ENCODE measurements at regions not wholly inside any gene's neighbourhood (a gene's known extent, or its start where the extent isn't known, plus 50 kb on each side); places are given as distances from the start of the nearest gene placed in this dataset.

- no peak overlapping the region for H3K4me3 ChIP-seq (ENCODE audit: low read length in 3 of 3)
- H3K9ac ChIP-seq (ENCODE audit: low read length in 3 of 3) = no peak overlapping the region
- intact Hi-C loops (cut with DNase I) = no loop called here
- H3K9me3 ChIP-seq (ENCODE audit: control insufficient read depth in 2 of 3, insufficient read depth in 1 of 3, low read length in 3 of 3) = no peaks in the 10 kb centered on the region
- TF ChIP-seq CTCF (IDR thresholded peaks at IDR 0.05; ENCODE audit: borderline replicate concordance, extremely low read depth, insufficient read depth) = no peak
- no peaks in the 10 kb centered on the region for H3K36me3 ChIP-seq (ENCODE audit: control insufficient read depth in 2 of 3, insufficient read depth in 3 of 3, low read length in 3 of 3)
- FAIRE-seq = no peak
- no peaks in the 10 kb centered on the region for H3K27me3 ChIP-seq (ENCODE audit: control insufficient read depth, insufficient read depth, low read length)
- DNase-seq = no peak
- H3K27ac ChIP-seq (ENCODE audit: low read depth in 2 of 2, low read length in 2 of 2) = no peak overlapping the region
- no peaks in the 10 kb centered on the region for H3K4me1 ChIP-seq (ENCODE audit: control insufficient read depth in 2 of 3, insufficient read depth in 2 of 3, low read depth in 1 of 3, low read length in 3 of 3)
These were observed 347.7 kb upstream of the MAP2 start for GRCh38 chr2:209076151-209076550.

DNA sequence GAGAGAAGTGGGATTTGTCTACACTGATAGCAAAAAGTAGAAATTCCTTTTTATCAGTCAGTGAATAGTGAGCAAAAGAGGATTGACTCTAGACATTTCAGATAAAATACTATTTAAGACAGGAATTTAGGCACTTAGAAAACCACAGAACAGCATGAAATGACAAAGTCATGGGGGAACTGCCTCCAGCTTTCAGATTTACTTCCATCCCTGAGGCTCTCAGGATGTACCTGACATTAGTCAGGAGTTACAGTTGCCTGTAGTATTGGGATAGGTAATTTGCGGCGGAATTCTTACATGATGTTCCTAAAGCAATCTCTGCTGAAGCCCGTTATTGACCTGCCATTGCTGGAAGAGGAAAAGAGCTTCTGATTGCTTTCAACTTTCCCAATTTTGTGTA, 337.1 kb upstream of the MAP2 start:
- Histone ChIP-seq H3K4me3 (ENCODE audit: low read length in 3 of 3) (no peak overlapping the region), H3K27ac (ENCODE audit: low read depth in 2 of 2, low read length in 2 of 2) (no peak overlapping the region), H3K9ac (ENCODE audit: low read length in 3 of 3) (no peak overlapping the region), H3K4me1 (ENCODE audit: control insufficient read depth in 2 of 3, insufficient read depth in 2 of 3, low read depth in 1 of 3, low read length in 3 of 3) (no peaks in the 10 kb centered on the region), H3K36me3 (ENCODE audit: control insufficient read depth in 2 of 3, insufficient read depth in 3 of 3, low read length in 3 of 3) (no peaks in the 10 kb centered on the region), H3K9me3 (ENCODE audit: control insufficient read depth in 2 of 3, insufficient read depth in 1 of 3, low read length in 3 of 3) (no peaks in the 10 kb centered on the region), H3K27me3 (ENCODE audit: control insufficient read depth, insufficient read depth, low read length) (no peaks in the 10 kb centered on the region)
- intact Hi-C loops (cut with DNase I) = no loop called here
- no peak for TF ChIP-seq CTCF (IDR thresholded peaks at IDR 0.05; ENCODE audit: borderline replicate concordance, extremely low read depth, insufficient read depth)
- no peak for DNase-seq
- no peak for FAIRE-seq

GRCh38 chr2:209091056-209091455, 332.8 kb upstream of the MAP2 start:
- TF ChIP-seq CTCF (IDR thresholded peaks at IDR 0.05; ENCODE audit: borderline replicate concordance, extremely low read depth, insufficient read depth) = no peak
- no peak for DNase-seq
- FAIRE-seq = no peak
- no peak overlapping the region for H3K27ac ChIP-seq (ENCODE audit: low read depth in 2 of 2, low read length in 2 of 2)
- no peaks in the 10 kb centered on the region for H3K9me3 ChIP-seq (ENCODE audit: control insufficient read depth in 2 of 3, insufficient read depth in 1 of 3, low read length in 3 of 3)
- H3K27me3 ChIP-seq (ENCODE audit: control insufficient read depth, insufficient read depth, low read length) = no peaks in the 10 kb centered on the region
- intact Hi-C loops (cut with DNase I) = no loop called here
- H3K4me1 ChIP-seq (ENCODE audit: control insufficient read depth in 2 of 3, insufficient read depth in 2 of 3, low read depth in 1 of 3, low read length in 3 of 3) = no peaks in the 10 kb centered on the region
- no peak overlapping the region for H3K4me3 ChIP-seq (ENCODE audit: low read length in 3 of 3)
- no peak overlapping the region for H3K9ac ChIP-seq (ENCODE audit: low read length in 3 of 3)
- H3K36me3 ChIP-seq (ENCODE audit: control insufficient read depth in 2 of 3, insufficient read depth in 3 of 3, low read length in 3 of 3) = no peaks in the 10 kb centered on the region

GRCh38 chr2:209094221-209094620, 329.6 kb upstream of the MAP2 start:
- no peak for TF ChIP-seq CTCF (IDR thresholded peaks at IDR 0.05; ENCODE audit: borderline replicate concordance, extremely low read depth, insufficient read depth)
- FAIRE-seq (no peak), DNase-seq (no peak)
- no peak overlapping the region for H3K4me3 ChIP-seq (ENCODE audit: low read length in 3 of 3)
- no peaks in the 10 kb centered on the region for H3K27me3 ChIP-seq (ENCODE audit: control insufficient read depth, insufficient read depth, low read length)
- no peaks in the 10 kb centered on the region for H3K4me1 ChIP-seq (ENCODE audit: control insufficient read depth in 2 of 3, insufficient read depth in 2 of 3, low read depth in 1 of 3, low read length in 3 of 3)
- H3K27ac ChIP-seq (ENCODE audit: low read depth in 2 of 2, low read length in 2 of 2) = no peak overlapping the region
- H3K9me3 ChIP-seq (ENCODE audit: control insufficient read depth in 2 of 3, insufficient read depth in 1 of 3, low read length in 3 of 3) = no peaks in the 10 kb centered on the region
- H3K9ac ChIP-seq (ENCODE audit: low read length in 3 of 3) = no peak overlapping the region
- H3K36me3 ChIP-seq (ENCODE audit: control insufficient read depth in 2 of 3, insufficient read depth in 3 of 3, low read length in 3 of 3) = no peaks in the 10 kb centered on the region
- intact Hi-C loops (cut with DNase I) = no loop called here

Measured in kidney (tissue), 13 donors.